ENCODE measurements at regions not wholly inside any gene's neighbourhood (a gene's known extent, or its start where the extent isn't known, plus 50 kb on each side); places are given as distances from the start of the nearest gene placed in this dataset. TPM values are rescaled to one million over a fixed set of nuclear protein-coding genes. Genes with fewer than 3 reads are reported as not detected.

Small RNA genes lying in the stretch of these regions (microRNA-seq; reads per million reads assigned to microRNA genes)
- gene MIR3156-3 (ENCODE audit: unreplicated experiment) = not detected

Data from Panc1 (cell line).